Tongue (tissue), 1 donor: ENCODE measurements at regions not wholly inside any gene's neighbourhood (a gene's known extent, or its start where the extent isn't known, plus 50 kb on each side); places are given as distances from the start of the nearest gene placed in this dataset.
A peak's percentile ranks its signal among the peaks of the same experiment; 100 is the strongest.
"Not testable (repeated sequence)": the region's sequence is repeated elsewhere in the genome, so short reads cannot be mapped to it uniquely, and the experiment has no call there.

ENCODE experiments used
- DNase-seq: peaks from one replicate; pipeline ENCODE4 v3.0.0-alpha.2; 2015

GRCh38 chr10:2326411-2326810 lies 589.1 kb upstream of the ADARB2 start:
- DNase-seq = no peak

- DNase-seq = not testable (repeated sequence)
These were observed 577.7 kb upstream of the ADARB2 start for GRCh38 chr10:2315045-2315485.

GRCh38 chr10:2306081-2306480 lies 568.8 kb upstream of the ADARB2 start:
- no peak for DNase-seq

GRCh38 chr10:2303169-2303568 lies 565.8 kb upstream of the ADARB2 start:
- DNase-seq = no peak

GRCh38 chr10:2301227-2301626 lies 563.9 kb upstream of the ADARB2 start:
- no peak for DNase-seq

- peak; percentile 4 for DNase-seq
These were observed 562.9 kb upstream of the ADARB2 start for GRCh38 chr10:2300231-2300630.

GRCh38 chr10:2296179-2296891 lies 559.0 kb upstream of the ADARB2 start:
- DNase-seq = no peak

GRCh38 chr10:2294739-2295138 lies 557.4 kb upstream of the ADARB2 start:
- no peak for DNase-seq

GRCh38 chr10:2284071-2284470 lies 546.7 kb upstream of the ADARB2 start:
- DNase-seq = no peak

GRCh38 chr10:2282202-2282601 lies 544.9 kb upstream of the ADARB2 start:
- DNase-seq = no peak

- DNase-seq = no peak
These were observed 543.5 kb upstream of the ADARB2 start for GRCh38 chr10:2280713-2281300.

- no peak for DNase-seq
These were observed 542.4 kb upstream of the ADARB2 start for GRCh38 chr10:2279711-2280110.

- DNase-seq = no peak
These were observed 541.0 kb upstream of the ADARB2 start for GRCh38 chr10:2278363-2278762.

GRCh38 chr10:2263561-2263960 lies 526.2 kb upstream of the ADARB2 start:
- no peak for DNase-seq

GRCh38 chr10:2262878-2263277 lies 525.6 kb upstream of the ADARB2 start:
- DNase-seq = no peak

GRCh38 chr10:2262333-2262732 lies 525.0 kb upstream of the ADARB2 start:
- DNase-seq = no peak

- DNase-seq = no peak
These were observed 518.9 kb upstream of the ADARB2 start for GRCh38 chr10:2256241-2256640.

GRCh38 chr10:2252096-2252495 lies 514.8 kb upstream of the ADARB2 start:
- no peak for DNase-seq

- no peak for DNase-seq
These were observed 514.3 kb upstream of the ADARB2 start for GRCh38 chr10:2251631-2252030.

- DNase-seq = no peak
These were observed 509.4 kb upstream of the ADARB2 start for GRCh38 chr10:2246747-2247146.

GRCh38 chr10:2245580-2245979 lies 508.3 kb upstream of the ADARB2 start:
- no peak for DNase-seq

- DNase-seq = no peak
These were observed 507.1 kb upstream of the ADARB2 start for GRCh38 chr10:2244471-2244870.

- no peak for DNase-seq
These were observed 499.6 kb upstream of the ADARB2 start for GRCh38 chr10:2236876-2237275.

GRCh38 chr10:2232479-2232878 lies 495.2 kb upstream of the ADARB2 start:
- DNase-seq = no peak
